HCT116 (cell line): ENCODE measurements at regions not wholly inside any gene's neighbourhood (a gene's known extent, or its start where the extent isn't known, plus 50 kb on each side); places are given as distances from the start of the nearest gene placed in this dataset.

Source experiments
- ATAC-seq: fragments of 200-7000 bp; cut with Tn5 transposase; 2 replicates; pipeline ENCODE4 v1.9.1; 2020; ENCODE audit warnings: mild to moderate bottlenecking, moderate library complexity
- BruUV-seq: library from RNA; stranded (reverse); fragments of 400-500 nt; replicated peaks from 2 replicates; lab custom pipeline; 2021; lab: Mats Ljungman, UMichigan
- CTCF ChIA-PET: fragments of 300-600 bp; sonication (Branson Sonifier 250); formaldehyde crosslinking; loops from one replicate; lab custom pipeline; 2021; ENCODE audit warnings: antibody characterized with exemption; lab: Charles Lee
- POLR2A ChIA-PET: fragments of 300-600, 350-600 bp; sonication (Branson Sonifier 250); formaldehyde crosslinking; loops from one replicate; lab custom pipeline; 2021; ENCODE audit warnings: antibody characterized with exemption; lab: Charles Lee
- RAD21 ChIA-PET, 2 experiments: fragments of 300-600 bp; sonication (Branson Sonifier 250); formaldehyde crosslinking; loops; one replicate each; lab custom pipeline; 2023; ENCODE audit warnings: low total read pairs in 2 of 2; ENCODE audit not compliant: uncharacterized antibody in 2 of 2, unreplicated experiment in 2 of 2, low non-redundant PET in 1 of 2; lab: Charles Lee
- DNase-seq: peaks from one replicate; pipeline ENCODE4 v3.0.0-alpha.2; 2010; ENCODE audit warnings: low read depth, low spot score
- H2AFZ ChIP-seq: fragments of 200-600 bp; shearing (Covaris generic), sonication (generic); 2 replicates; pipeline ENCODE4 v1.6.1; 2017; ENCODE audit warnings: low read depth, mixed run types, mixed read lengths, antibody characterized with exemption, low read length; ENCODE audit not compliant: poor library complexity, severe bottlenecking
- H3K27ac ChIP-seq: 2 replicates; pipeline ENCODE4 v1.5.1; 2012; ENCODE audit warnings: low read depth, low read length
- H3K27me3 ChIP-seq: fragments of 200-600 bp; sonication (generic); 2 replicates; pipeline ENCODE4 v1.6.1; 2016; ENCODE audit warnings: mixed run types, low read length, mixed read lengths; ENCODE audit not compliant: insufficient read depth
- H3K36me3 ChIP-seq, 2 experiments: fragments of 200-500 bp in 1 of 2; fragments of 200-600 bp in 1 of 2; sonication (Bioruptor generic) in 1 of 2; sonication (generic) in 1 of 2; 2 replicates each; pipeline versions ENCODE4 v1.5.1 to v1.6.1; 2014 to 2016; ENCODE audit warnings: low read length in 2 of 2, inconsistent platforms in 1 of 2, mixed read lengths in 1 of 2, mixed run types in 1 of 2; ENCODE audit not compliant: insufficient read depth in 2 of 2, control insufficient read depth in 1 of 2
- H3K4me1 ChIP-seq, 2 experiments: fragments of 200-600 bp in 1 of 2; sonication (generic) in 1 of 2; 2 replicates each; pipeline versions ENCODE4 v1.5.1 to v1.6.1; 2012 to 2017; ENCODE audit warnings: low read length in 2 of 2, inconsistent platforms in 1 of 2, mild to moderate bottlenecking in 1 of 2, mixed read lengths in 1 of 2, mixed run types in 1 of 2, moderate library complexity in 1 of 2; ENCODE audit not compliant: insufficient read depth in 2 of 2, control insufficient read depth in 1 of 2
- H3K4me2 ChIP-seq: fragments of 200-600 bp; sonication (generic); 2 replicates; pipeline ENCODE4 v1.6.1; 2017; ENCODE audit warnings: mixed run types, low read length, mixed read lengths
- H3K4me3 ChIP-seq, 2 experiments: fragments of 200-600 bp in 1 of 2; sonication (generic) in 1 of 2; replicated peaks in 1 of 2; 2 replicates each; pipeline ENCODE4 v1.5.1; 2011 to 2016; ENCODE audit warnings: low read length in 2 of 2, control low read depth in 1 of 2, low read depth in 1 of 2, mild to moderate bottlenecking in 1 of 2, mixed read lengths in 1 of 2, mixed run types in 1 of 2
- H3K79me2 ChIP-seq: fragments of 200-600 bp; sonication (generic); 2 replicates; pipeline ENCODE4 v1.6.1; 2017; ENCODE audit warnings: mild to moderate bottlenecking, mixed run types, low read length, moderate library complexity, mixed read lengths; ENCODE audit not compliant: insufficient read depth
- H3K9ac ChIP-seq: fragments of 200-600 bp; sonication (generic); 2 replicates; pipeline ENCODE4 v1.6.1; 2016; ENCODE audit warnings: low read length, mixed read lengths
- H3K9me2 ChIP-seq: fragments of 200-600 bp; sonication (generic), shearing (Covaris generic); 2 replicates; pipeline ENCODE4 v1.6.1; 2017; ENCODE audit warnings: mixed run types, mild to moderate bottlenecking, moderate library complexity; ENCODE audit not compliant: insufficient read depth
- H3K9me3 ChIP-seq, 2 experiments: fragments of 200-500 bp in 1 of 2; fragments of 200-600 bp in 1 of 2; sonication (Bioruptor generic) in 1 of 2; sonication (generic) in 1 of 2; 2 replicates each; pipeline ENCODE4 v1.6.1; 2014 to 2017; ENCODE audit warnings: low read length in 2 of 2, mixed read lengths in 2 of 2, inconsistent platforms in 1 of 2, low read depth in 1 of 2, mild to moderate bottlenecking in 1 of 2, mixed run types in 1 of 2, moderate library complexity in 1 of 2; ENCODE audit not compliant: control insufficient read depth in 1 of 2, insufficient read depth in 1 of 2
- H4K20me1 ChIP-seq: fragments of 200-600 bp; sonication (generic), shearing (Covaris generic); 2 replicates; pipeline ENCODE4 v1.6.1; 2017; ENCODE audit warnings: mixed run types, mild to moderate bottlenecking, moderate library complexity; ENCODE audit not compliant: insufficient read depth
- ATF3 ChIP-seq: IDR thresholded peaks from 2 replicates; pipeline ENCODE4 v1.6.1; 2012
- CTCF ChIP-seq, 3 experiments: fragments of 200-600 bp in 1 of 3; sonication (generic) in 1 of 3; IDR thresholded peaks in 2 of 3; conservative IDR thresholded peaks in 1 of 3; 2 replicates each; pipeline ENCODE4 v1.5.1; 2012 to 2017; ENCODE audit warnings: low read depth in 2 of 3, low read length in 2 of 3, antibody characterized with exemption in 1 of 3, borderline replicate concordance in 1 of 3, control low read depth in 1 of 3, mild to moderate bottlenecking in 1 of 3, mixed read lengths in 1 of 3, mixed run types in 1 of 3, moderate library complexity in 1 of 3; ENCODE audit not compliant: insufficient read depth in 1 of 3
- EZH2 ChIP-seq: fragments of 200-600 bp; sonication (generic); IDR thresholded peaks from 2 replicates; pipeline ENCODE4 v1.6.1; 2017; ENCODE audit warnings: antibody characterized with exemption, mixed run types
- POLR2A ChIP-seq: IDR thresholded peaks from 2 replicates; pipeline ENCODE4 v1.7.0; 2011; ENCODE audit warnings: borderline replicate concordance; ENCODE audit not compliant: insufficient read depth, insufficient read length; ENCODE audit errors: extremely low read depth
- SIN3A ChIP-seq: IDR thresholded peaks from 2 replicates; pipeline ENCODE4 v1.6.1; 2012; ENCODE audit warnings: low read depth
- SP1 ChIP-seq: IDR thresholded peaks from 2 replicates; pipeline ENCODE4 v1.6.1; 2012; ENCODE audit warnings: low read depth
- ZFX ChIP-seq: fragments of 450-650 bp; IDR thresholded peaks from 2 replicates; pipeline ENCODE4 v1.6.1; 2017
- ZNF274 ChIP-seq: fragments of 200-500 bp; sonication (Bioruptor generic); IDR thresholded peaks from 2 replicates; pipeline ENCODE4 v1.6.1; 2014; ENCODE audit warnings: mild to moderate bottlenecking, low read depth, low read length, inconsistent platforms
- intact Hi-C: fragments of 100-400 bp; cut with micrococcal nuclease; formaldehyde crosslinking; loops from 2 replicates; pipeline ENCODE4 v1.10.0; 2022

GRCh38 chr3:124360563-124360962 is 368.6 kb upstream of the ROPN1 start:
- BruUV-seq: no TSS peak
- TF ChIP-seq POLR2A (no peak), ZNF274 (no peak), ZFX (no peak), CTCF (IDR thresholded peaks at IDR 0.05 in 2 of 3, conservative IDR thresholded peaks at IDR 0.05 in 1 of 3; ENCODE audit: borderline replicate concordance in 1 of 3, insufficient read depth in 1 of 3, low read depth in 2 of 3, low read length in 2 of 3) (no peak), EZH2 (no peak), SIN3A (no peak), SP1 (no peak)
- Histone ChIP-seq H3K27me3 (peaks cover 44% of the 10 kb centered on the region), H2AFZ (no peak overlapping the region), H3K9me2 (no peaks in the 10 kb centered on the region), H4K20me1 (no peaks in the 10 kb centered on the region), H3K4me3 (no peak overlapping the region), H3K27ac (no peak overlapping the region), H3K79me2 (no peaks in the 10 kb centered on the region), H3K9ac (no peak overlapping the region), H3K9me3 (no peaks in the 10 kb centered on the region), H3K4me2 (no peak overlapping the region), H3K4me1 (no peaks in the 10 kb centered on the region), H3K36me3 (no peaks in the 10 kb centered on the region)
- intact Hi-C loops: no loop called here
- RAD21 ChIA-PET: no interaction called here
- DNase-seq: no peak
- POLR2A ChIA-PET: no interaction called here
- ATAC-seq: no peak
- CTCF ChIA-PET: no interaction called here

GRCh38 chr3:124361566-124361965 is 368.7 kb upstream of the UMPS start:
- no peak for ATAC-seq
- H3K9me3 ChIP-seq: no peaks in the 10 kb centered on the region
- no TSS peak for BruUV-seq
- intact Hi-C loops: no loop called here
- CTCF ChIA-PET: no interaction called here
- H3K27ac ChIP-seq: no peak overlapping the region
- no peak overlapping the region for H3K4me3 ChIP-seq
- no peaks in the 10 kb centered on the region for H3K4me1 ChIP-seq
- H2AFZ ChIP-seq: no peak overlapping the region
- H3K36me3 ChIP-seq: no peaks in the 10 kb centered on the region
- no peaks in the 10 kb centered on the region for H3K79me2 ChIP-seq
- H4K20me1 ChIP-seq: no peaks in the 10 kb centered on the region
- H3K4me2 ChIP-seq: no peak overlapping the region
- DNase-seq: no peak
- RAD21 ChIA-PET: no interaction called here
- no peaks in the 10 kb centered on the region for H3K9me2 ChIP-seq
- POLR2A ChIA-PET: no interaction called here
- H3K27me3 ChIP-seq: peaks cover 46% of the 10 kb centered on the region
- TF ChIP-seq ATF3: no peak
- H3K9ac ChIP-seq: no peak overlapping the region
